ENCODE measurements at regions not wholly inside any gene's neighbourhood (a gene's known extent, or its start where the extent isn't known, plus 50 kb on each side); places are given as distances from the start of the nearest gene placed in this dataset.

GRCh38 chr13:103731959-103732358, 665.7 kb upstream of the SLC10A2 start:
- no peak for TF ChIP-seq CTCF (IDR thresholded peaks at IDR 0.05; ENCODE audit: control extremely low read depth, extremely low read depth, low read depth, missing control alignments)
- ChIA-PET POLR2A (no interaction called here), CTCF (no interaction called here)
- DNase-seq (ENCODE audit: extremely low spot score): no peak

- POLR2A ChIA-PET: no interaction called here
Observed at GRCh38 chr13:103730407-103730806, 664.2 kb upstream of the SLC10A2 start.

GRCh38 chr13:103726808-103727207, 660.6 kb upstream of the SLC10A2 start:
- POLR2A ChIA-PET: no interaction called here
- CTCF ChIA-PET: interaction anchor here (0.9 kb wide), 1 partner anchor 35 kb away, joined by 3 read pairs; no protein-coding TSS in a partner anchor
- TF ChIP-seq CTCF (IDR thresholded peaks at IDR 0.05; ENCODE audit: control extremely low read depth, extremely low read depth, low read depth, missing control alignments): no peak
- no peak for DNase-seq (ENCODE audit: extremely low spot score)

More at GRCh38 chr13:103730407-103730806, 664.2 kb upstream of the SLC10A2 start:
- no peak for TF ChIP-seq CTCF (IDR thresholded peaks at IDR 0.05; ENCODE audit: control extremely low read depth, extremely low read depth, low read depth, missing control alignments)
- CTCF ChIA-PET: interaction anchor here (0.7 kb wide), 1 partner anchor 45 kb away, joined by 3 read pairs; no protein-coding TSS in a partner anchor
- no peak for DNase-seq (ENCODE audit: extremely low spot score)

- DNase-seq (ENCODE audit: extremely low spot score): no peak
- CTCF ChIA-PET: no interaction called here
- TF ChIP-seq CTCF (IDR thresholded peaks at IDR 0.05; ENCODE audit: control extremely low read depth, extremely low read depth, low read depth, missing control alignments): no peak
- POLR2A ChIA-PET: no interaction called here
Observed at GRCh38 chr13:103716718-103717117, 650.5 kb upstream of the SLC10A2 start.

- ChIA-PET POLR2A (no interaction called here), CTCF (interaction anchor here (1.1 kb wide), 1 partner anchor 53 kb away, joined by 3 read pairs; no protein-coding TSS in a partner anchor)
- TF ChIP-seq CTCF (IDR thresholded peaks at IDR 0.05; ENCODE audit: control extremely low read depth, extremely low read depth, low read depth, missing control alignments): no peak
- DNase-seq (ENCODE audit: extremely low spot score): no peak
Observed at GRCh38 chr13:103715335-103715734, 649.1 kb upstream of the SLC10A2 start.

- CTCF ChIA-PET: no interaction called here
- no peak for DNase-seq (ENCODE audit: extremely low spot score)
- TF ChIP-seq CTCF (IDR thresholded peaks at IDR 0.05; ENCODE audit: control extremely low read depth, extremely low read depth, low read depth, missing control alignments): no peak
- POLR2A ChIA-PET: no interaction called here
Observed at GRCh38 chr13:103703246-103703645, 637.0 kb upstream of the SLC10A2 start.

- DNase-seq (ENCODE audit: extremely low spot score): no peak
- ChIA-PET POLR2A (no interaction called here), CTCF (no interaction called here)
- TF ChIP-seq CTCF (IDR thresholded peaks at IDR 0.05; ENCODE audit: control extremely low read depth, extremely low read depth, low read depth, missing control alignments): no peak
Observed at GRCh38 chr13:103698000-103698399, 631.8 kb upstream of the SLC10A2 start.
